A673 (cell line): ENCODE measurements at regions not wholly inside any gene's neighbourhood (a gene's known extent, or its start where the extent isn't known, plus 50 kb on each side); places are given as distances from the start of the nearest gene placed in this dataset.

Source experiments
- CTCF ChIP-seq: fragments of 300-800, 200-600 bp; sonication (generic); conservative IDR thresholded peaks from 2 replicates; pipeline ENCODE4 v1.5.1; 2017; ENCODE audit warnings: low read depth, mild to moderate bottlenecking, antibody characterized with exemption, low read length, moderate library complexity, mixed read lengths
- EZH2 ChIP-seq: fragments of 200-600 bp; sonication (generic); IDR thresholded peaks from 2 replicates; pipeline ENCODE4 v1.6.1; 2017; ENCODE audit warnings: borderline replicate concordance, low read depth, mild to moderate bottlenecking, mixed read lengths, antibody characterized with exemption, low read length; ENCODE audit not compliant: poor library complexity, severe bottlenecking

- TF ChIP-seq CTCF (no peak), EZH2 (no peak)
Measured at GRCh38 chr3:25096536-25096935, 331.5 kb upstream of the RARB start.
